HG03280 (cell line): ENCODE measurements at regions not wholly inside any gene's neighbourhood (a gene's known extent, or its start where the extent isn't known, plus 50 kb on each side); places are given as distances from the start of the nearest gene placed in this dataset.
"Not testable (repeated sequence)": the region's sequence is repeated elsewhere in the genome, so short reads cannot be mapped to it uniquely, and the experiment has no call there.

ENCODE experiments used
- ATAC-seq: cut with Tn5 transposase; IDR thresholded peaks from one replicate; pipeline ENCODE4 v1.9.1; 2021; ENCODE audit warnings: mild to moderate bottlenecking, moderate library complexity; ENCODE audit not compliant: unreplicated experiment

DNA sequence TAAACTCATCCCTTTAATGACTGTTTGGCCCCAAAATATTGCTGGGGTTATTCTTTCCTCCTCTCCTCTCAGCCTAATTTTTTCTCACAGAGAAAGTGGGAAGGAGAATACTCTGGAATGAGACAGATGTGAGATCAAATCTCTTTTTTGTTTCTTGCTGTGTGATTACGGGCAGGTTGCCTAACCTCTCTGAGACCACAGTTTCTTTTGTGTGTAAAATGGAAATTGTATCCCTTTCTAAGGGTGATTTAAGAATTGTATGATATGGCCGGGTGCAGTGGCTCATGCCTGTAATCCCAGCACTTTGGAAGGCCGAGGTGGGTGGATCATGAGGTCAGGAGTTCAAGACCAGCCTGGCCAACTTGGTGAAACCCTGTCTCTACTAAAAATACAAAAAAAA is 111.5 kb upstream of the MRPS22 start:
- ATAC-seq, result not testable (repeated sequence)

DNA sequence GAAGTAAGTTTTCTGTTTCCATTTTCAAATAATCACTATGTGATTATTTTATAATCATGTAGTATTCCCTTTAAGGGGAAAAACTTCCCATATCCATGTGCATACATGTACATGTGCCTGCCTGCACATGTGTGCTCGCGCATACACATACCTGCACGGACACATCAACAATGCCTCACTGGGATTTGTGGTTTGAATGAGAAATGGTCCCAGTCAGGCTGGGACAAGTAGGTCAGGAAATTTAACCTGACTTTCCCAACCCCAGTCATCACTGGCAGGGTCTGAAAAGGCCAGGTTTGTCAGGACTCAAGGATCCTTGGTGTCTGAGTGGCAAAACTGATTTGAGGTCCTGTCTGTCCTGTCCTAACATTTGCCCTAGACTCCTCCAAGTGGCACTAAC is 109.3 kb upstream of the MRPS22 start:
- no peak for ATAC-seq

DNA sequence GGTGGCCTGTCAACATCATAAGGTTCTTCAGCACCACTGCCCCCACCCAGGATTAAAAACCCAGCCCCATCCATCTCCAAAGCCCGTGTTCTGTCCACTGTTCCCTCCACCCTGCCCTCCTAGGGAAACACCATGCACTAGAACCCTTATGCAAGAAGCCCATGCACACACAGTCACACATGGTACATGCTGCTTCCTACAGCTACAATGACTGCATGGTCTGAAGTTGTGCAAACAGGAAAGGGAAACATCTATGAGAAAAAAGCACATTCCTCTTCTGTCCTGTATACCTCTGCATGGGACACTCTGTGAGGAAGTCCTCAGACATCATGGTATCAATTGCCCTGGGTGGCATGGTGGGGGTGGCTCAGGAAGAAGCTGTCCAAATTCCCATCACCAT is 108.6 kb upstream of the MRPS22 start:
- no peak for ATAC-seq

DNA sequence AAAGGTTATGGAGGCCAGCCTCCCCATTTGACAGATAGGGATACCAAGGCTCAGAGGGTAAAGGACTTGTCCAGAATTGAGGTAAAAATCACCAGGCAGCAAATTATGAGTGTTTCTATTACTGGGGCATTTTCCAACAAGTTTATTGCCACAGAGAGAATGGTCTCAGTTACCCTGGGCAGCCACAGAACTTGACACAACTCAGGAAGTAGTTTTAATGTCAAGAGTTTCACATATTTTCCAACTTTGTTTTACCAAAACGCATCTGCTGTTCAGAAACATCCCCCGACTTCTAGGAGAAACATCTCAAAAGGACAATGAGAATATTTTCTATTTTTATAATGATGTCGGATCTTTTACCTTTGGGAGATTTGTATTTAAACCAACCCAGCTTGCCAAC is 107.5 kb upstream of the MRPS22 start:
- no peak for ATAC-seq

DNA sequence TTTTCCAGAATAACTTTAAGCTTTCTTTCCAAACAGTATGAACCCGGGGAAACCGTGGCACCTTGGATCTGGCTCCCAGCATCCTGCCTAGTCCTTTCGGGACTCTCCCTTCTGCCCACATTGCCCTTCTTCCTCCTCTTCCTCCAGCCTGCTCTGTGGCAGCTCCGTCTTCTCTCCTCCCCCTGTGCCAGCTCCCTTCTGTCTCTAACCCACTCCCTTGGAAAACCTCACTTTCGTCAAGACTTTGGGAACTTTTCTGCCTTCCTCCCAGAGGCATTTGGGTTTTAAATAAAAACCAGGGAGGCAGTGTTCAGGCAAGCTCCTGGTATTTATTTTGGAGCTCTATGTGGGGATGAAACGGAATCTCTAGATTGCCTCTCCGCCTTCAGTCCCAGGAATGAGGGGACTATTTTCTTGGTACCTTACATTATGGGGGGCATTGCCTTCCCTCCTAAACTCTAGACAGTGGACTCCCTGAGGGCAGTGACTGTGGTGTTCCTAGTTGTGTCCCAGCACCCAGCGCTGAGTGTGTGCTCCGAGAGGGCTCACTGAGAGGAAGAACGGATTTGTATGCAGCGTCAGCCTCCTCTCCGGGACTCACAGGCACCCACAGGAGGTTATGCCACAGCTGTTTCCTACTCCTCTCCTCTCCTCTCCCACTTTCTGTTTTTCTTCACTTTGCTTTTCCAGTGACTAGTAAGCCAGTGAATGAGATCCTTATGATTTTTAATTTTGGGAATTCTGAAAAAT is 105.4 kb upstream of the MRPS22 start:
- ATAC-seq, result no peak

DNA sequence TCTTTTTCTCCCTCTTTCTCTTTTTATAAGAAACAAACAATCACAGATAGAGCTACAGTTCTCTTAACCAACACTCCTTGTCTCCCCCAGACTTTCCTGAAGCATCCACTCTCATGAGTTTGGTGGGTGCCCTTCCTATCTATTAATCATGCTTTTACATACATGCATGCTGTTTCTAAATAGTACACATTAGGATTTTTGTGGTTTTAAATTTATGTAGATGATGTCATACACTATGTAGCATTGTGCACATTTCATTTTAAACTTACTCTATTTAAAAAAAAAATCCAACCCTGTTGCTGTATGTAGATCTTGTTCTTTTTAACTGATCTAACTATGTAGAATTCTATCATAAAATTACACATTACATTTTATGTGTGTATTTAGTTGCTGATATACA is 104.3 kb upstream of the MRPS22 start:
- no peak for ATAC-seq

DNA sequence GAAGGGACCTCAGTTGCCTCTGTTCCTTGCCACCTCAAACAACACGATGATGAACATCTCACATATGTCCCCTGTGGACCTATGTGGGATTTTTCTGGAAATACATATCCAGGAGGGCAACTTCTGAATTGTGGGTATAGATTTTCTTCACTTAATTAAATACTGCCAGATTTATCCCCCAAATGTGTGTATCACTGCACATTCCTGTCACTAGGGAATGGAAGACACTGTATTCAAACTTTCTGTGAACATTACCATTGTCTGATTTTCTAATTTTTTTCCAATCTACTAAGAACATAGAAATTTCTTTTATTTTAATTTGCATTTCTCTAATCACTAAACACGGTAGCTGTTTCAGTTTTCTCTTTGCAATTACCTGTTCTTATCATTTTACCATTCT is 102.0 kb upstream of the MRPS22 start:
- ATAC-seq, result no peak

DNA sequence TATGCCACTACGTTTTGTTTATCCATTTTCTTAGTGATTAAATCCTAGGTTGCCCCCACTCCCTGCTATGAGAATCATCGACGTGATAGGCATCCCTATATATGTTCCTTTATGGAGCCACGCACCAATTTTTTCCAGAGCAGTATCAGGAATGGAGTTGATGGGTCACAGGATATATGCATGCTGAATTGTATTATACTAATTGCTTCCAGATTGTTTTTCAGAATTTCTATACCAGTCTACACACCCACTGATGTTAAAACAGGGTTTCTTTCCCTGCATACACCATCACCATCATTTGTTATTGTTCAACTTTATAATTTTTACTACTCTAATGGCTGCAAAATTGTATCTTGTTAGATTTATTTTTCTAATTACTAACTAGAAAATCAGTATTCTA is 100.1 kb upstream of the MRPS22 start:
- no peak for ATAC-seq

DNA sequence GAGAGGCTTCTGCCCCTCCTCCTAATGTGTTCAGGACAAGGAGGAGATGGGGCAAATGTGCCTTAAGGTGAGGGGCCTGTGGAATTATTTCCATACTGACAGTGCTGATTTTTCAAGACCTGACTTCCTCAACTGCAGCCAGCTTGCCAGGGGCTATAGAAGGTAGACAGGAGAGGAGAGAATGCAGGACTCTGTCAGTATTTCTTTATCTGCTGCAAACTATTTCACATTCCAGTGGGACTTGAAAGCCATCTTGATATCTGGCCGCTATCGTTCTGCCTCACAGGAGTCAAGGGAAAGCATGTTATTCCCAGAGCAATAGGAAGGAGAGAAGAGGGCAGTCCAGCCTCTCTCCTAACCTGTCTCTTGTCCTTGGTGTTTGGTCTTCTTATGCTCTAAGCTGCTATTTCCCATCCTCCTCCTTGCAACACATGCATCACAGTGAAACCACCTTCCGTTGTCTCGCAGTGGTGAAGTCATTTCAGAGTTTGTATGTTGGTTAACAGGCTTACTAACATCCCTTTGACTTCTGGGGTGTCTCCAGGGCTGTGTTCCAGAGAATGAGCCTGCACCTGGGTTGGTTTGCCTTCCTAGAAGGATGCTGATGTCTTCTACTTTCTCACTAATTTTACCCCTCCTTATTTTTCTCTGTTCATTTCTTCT is 95.1 kb upstream of the MRPS22 start:
- no peak for ATAC-seq

DNA sequence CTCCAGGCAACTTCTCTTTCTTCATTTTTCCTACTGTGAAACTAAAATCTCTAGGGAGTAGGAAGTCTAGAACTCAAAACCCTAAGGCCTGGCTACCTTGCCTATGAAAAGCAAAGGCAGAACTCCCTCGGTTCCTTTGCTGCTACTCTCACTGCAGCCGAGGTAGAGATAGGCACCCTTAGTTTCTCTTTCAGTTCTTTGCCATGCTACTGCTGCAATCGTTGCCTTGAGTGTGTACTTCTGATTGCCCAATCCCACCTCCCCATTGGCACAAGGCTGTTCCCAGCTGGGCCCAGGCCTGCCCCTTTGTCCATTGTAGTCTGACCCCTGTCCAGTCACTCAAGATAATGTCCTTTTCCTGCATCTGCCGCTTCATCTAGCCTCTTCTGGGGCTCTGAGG is 92.3 kb upstream of the MRPS22 start:
- ATAC-seq, result no peak

DNA sequence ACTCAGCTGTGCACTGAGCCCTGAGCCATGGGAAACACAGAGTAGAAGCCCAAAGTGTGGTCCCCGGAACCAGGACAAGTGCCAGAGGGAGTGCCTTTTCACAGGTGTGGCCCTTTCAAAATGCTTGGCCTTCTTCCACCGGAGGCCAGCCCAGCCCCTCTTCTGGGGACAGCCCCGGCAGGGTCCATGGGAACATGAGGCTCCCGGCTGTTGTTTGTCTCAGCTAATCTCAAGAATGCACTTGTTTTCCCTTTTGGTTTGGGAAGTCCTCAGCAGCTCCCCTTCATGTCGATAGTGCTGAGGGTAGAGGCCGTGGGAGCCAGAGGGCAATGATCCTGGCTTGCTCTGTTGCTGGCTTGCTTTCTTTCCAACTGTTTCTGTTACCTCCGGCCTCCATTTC is 91.1 kb upstream of the MRPS22 start:
- ATAC-seq, result no peak

DNA sequence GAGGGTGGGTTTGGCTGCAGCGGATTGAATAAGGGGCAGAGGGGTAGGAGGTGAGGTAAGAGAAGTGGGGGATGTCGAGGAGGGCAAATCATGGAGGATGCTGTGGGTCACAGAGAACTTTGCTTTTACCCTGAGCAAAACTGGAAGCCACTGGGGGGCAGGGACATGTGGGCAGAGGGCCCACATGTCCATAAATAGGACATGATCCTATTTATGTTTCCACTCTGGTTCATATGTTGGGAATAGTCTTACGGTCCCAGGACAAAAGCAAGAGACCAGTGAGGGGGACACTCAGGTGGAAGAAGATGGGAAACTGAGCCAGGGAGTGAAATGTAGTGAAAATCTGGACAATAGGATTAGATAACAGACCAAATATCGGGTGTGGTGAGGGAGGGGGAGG is 85.5 kb upstream of the MRPS22 start:
- no peak for ATAC-seq

DNA sequence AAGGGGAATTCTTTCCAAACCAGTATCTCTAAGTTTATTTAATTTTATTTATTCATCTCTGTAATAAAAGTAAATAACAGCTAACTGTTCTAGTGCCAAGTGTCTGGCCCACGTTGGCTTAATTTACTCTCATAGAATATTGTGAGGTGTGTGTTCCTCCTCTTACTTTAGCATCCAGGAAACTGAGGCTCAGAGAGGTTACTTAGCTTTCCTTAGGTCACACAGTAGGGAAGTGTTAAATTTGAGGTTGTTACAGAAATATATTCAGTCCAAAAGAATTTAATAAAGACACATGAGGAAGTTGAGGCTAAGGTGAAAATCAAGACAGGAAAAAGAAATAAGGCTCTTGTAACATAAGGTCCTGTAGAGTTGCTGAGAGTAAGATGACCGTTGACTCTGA is 84.4 kb upstream of the MRPS22 start:
- no peak for ATAC-seq

DNA sequence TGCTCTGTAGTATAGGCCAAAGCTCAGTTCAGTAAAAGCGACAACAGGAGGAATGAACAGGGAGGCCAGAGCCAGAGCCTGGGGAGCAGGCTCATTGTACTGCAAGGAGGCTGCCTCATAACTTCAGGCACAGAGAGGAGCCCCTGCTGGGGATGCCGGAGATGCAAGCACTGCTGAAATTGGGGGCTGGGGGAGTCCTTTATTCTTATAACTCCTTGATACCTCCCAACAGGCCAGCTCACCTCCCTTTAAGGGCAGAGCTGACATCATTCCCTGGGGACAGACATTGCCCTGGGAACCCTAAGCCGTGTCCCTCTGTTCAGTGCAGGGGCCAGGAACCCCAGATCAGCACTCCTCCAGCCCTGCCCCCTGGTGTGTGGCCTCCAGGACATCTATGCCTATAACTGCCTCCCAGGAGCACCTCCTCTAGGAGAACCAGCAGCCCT is 83.8 kb upstream of the MRPS22 start:
- no peak for ATAC-seq

DNA sequence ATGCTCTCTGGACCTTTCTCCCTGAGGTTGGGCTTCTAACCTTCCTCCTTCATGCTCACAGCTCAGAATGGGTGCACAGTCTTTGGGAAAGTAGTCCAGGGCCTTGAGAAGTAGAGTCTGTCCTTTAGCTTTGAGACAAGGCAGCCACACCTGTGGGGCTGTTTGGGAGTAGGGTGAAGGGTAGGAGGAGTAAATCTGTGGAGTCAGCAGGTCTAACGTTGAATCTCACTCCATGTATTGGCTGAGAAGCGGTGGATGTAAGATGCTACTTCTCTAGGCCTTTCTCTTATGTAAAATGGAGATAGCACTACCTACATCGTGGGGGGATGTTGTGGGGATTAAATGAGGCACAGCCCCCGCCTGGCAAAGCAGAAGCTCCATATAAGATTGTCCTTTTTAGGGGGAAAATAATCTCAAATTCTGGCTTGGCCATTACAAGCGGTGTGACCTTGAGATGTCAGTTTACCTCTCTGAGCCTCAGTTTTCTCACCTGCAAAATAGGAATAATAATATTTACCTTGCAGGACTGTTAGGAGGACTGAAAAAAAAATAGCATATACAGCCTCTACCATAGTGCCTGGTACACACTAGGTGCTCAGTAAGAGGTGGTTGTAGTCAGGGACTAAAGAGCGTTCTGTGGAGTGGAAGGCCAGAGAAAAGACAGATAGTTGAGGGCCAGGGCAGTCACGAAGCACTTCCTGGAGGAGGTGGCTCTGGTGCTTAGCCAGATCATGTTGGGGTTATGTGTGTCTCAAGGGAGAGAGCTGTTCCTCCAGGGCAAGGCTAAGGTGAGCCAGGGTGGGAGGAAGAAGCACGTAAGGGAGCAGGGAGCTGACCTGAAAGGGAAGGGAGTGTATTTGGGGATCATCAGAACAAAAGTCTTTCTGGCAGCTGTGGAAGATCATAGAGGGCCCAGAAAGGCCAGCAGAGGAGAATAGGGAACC is 82.8 kb upstream of the MRPS22 start:
- ATAC-seq, result no peak

DNA sequence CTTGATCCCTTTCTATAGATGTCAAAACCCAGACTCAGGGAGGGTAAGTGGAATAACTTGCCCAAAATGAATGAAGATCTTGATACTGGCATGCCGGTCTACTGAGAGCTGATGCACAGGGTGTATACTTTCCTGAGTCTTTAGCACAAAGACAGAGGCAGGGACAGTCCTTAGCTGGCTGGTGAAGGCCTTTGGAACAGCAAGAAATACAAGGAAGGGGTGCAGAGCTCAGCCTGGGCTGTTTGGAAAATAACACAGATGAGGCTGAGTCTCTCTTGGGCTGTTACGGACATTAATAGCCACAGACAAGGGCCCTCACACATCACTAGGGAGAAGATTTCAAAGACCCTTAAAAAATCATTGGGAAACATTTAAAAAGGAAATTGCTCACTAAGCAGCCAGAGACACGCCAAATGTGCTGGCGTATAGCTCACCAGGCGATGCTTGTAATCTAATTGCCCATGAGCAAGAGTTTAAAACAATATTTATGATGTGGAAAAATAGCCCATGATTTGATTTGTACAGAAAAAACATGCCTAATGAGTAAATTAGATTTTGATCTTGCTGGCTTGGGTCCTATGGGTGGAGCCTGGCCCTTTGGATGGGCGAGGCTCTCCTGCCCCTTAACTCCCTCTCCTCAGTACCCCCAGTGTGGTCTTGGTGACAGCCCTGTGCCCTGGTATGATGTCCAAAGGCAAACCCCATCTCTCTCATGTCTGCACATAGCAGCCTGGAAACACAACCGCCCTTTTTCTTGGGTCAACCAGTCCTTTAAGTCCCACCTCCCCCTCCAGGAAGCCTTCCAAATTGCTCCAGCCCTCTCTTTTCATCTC is 81.8 kb upstream of the MRPS22 start:
- ATAC-seq, result no peak

DNA sequence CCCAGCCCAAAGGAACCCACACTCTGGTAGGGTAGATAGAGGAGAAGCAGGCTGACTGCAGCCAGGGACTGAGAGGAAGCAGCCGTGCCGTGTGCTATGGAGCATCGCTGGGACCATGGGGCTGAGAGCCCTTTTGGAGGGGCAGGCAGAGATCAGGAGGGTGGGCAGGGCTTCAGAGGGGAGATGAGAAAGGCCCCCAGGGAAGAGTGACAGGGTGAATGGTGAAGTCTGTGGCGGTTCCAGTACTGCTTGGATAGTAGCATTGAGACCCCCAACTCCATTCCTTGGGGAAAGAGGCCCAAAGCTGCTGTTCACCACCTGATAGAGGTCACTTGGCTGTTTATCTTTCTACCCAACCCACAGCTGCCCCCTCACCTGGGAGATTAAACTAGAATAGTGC is 80.0 kb upstream of the MRPS22 start:
- no peak for ATAC-seq

DNA sequence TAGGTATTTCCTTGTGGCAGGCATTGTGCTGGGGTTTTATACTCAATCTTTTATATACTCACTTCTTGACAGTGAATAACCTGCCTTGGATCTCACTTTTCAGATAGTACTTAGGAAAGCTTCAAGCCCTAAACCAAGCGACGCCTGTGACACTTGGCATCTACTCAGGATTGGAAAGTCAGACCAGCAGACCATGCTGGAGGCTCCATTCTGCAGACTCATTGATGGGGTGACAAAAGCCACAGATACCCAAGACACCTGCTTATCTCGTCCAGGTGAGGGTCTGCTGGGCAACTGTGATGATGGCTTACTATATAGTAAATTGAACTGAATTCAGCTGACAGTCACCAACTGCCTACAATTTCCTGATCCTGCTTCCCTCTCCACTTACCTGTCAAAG is 79.4 kb upstream of the MRPS22 start:
- ATAC-seq, result no peak

DNA sequence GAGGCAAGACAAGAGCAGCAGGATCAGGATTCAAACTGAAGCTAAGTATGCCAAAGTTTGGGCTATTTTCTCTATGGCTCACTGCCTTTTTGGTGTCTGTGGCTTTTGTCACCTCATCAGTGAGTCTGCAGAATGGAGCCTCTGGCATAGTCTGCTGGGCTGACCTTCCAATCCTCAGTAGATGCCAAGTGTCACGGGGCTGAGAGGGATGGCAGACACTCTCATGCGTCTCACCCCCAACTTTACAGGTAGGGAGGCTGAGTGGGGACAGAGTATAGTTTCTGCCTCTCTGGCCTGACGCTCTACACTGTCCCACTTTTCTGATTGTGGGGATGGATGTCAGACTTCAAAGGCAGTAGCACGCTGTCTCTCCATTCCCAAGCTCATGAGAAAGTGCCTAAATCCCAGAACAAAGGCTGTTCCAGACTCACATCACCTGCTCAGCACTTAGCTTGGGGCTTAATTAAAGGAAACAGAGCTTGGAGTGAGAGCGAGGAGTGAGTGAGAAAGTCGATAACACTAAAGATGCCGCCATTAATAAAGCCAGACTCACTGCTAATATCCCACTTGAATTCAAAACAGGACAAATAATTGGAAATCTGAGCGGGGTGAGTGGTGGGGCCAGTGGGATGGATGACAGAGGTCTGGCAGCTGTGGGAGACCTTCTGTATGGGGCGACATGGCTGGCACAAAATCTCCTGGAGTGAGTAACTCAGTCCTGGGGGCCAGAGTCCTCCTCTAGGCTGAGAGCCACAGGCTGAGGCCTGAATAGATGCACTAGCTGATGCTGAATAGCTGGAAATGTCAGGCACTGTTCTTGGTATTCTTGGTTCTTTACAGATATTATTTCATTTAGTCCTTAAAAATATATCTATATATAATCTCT is 78.4 kb upstream of the MRPS22 start:
- no peak for ATAC-seq
